ENCODE measurements at regions not wholly inside any gene's neighbourhood (a gene's known extent, or its start where the extent isn't known, plus 50 kb on each side); places are given as distances from the start of the nearest gene placed in this dataset.
"Not testable (repeated sequence)": the region's sequence is repeated elsewhere in the genome, so short reads cannot be mapped to it uniquely, and the experiment has no call there.

GRCh38 chr3:104935613-104936012 lies 431.1 kb upstream of the ALCAM start:
- DNase-seq (ENCODE audit: low read depth): no peak
- TF ChIP-seq CTCF (conservative IDR thresholded peaks at IDR 0.05; ENCODE audit: low read depth, low read length): no peak
- no peak overlapping the region for H3K4me3 ChIP-seq (ENCODE audit: low read depth, low read length)

- H3K4me3 ChIP-seq (ENCODE audit: low read depth, low read length): no peak overlapping the region
- peak; percentile 42 for TF ChIP-seq CTCF (conservative IDR thresholded peaks at IDR 0.05; ENCODE audit: low read depth, low read length)
- peak; percentile 52 for DNase-seq (ENCODE audit: low read depth)
Measured at GRCh38 chr3:104939196-104939595, 427.5 kb upstream of the ALCAM start.

- no peak for DNase-seq (ENCODE audit: low read depth)
- no peak overlapping the region for H3K4me3 ChIP-seq (ENCODE audit: low read depth, low read length)
- TF ChIP-seq CTCF (conservative IDR thresholded peaks at IDR 0.05; ENCODE audit: low read depth, low read length): no peak
Measured at GRCh38 chr3:104941785-104942184, 424.9 kb upstream of the ALCAM start.

- no peak for TF ChIP-seq CTCF (conservative IDR thresholded peaks at IDR 0.05; ENCODE audit: low read depth, low read length)
- no peak overlapping the region for H3K4me3 ChIP-seq (ENCODE audit: low read depth, low read length)
- DNase-seq (ENCODE audit: low read depth): no peak
Measured at GRCh38 chr3:104943974-104944373, 422.7 kb upstream of the ALCAM start.

GRCh38 chr3:104947943-104948342 lies 418.8 kb upstream of the ALCAM start:
- no peak for TF ChIP-seq CTCF (conservative IDR thresholded peaks at IDR 0.05; ENCODE audit: low read depth, low read length)
- no peak overlapping the region for H3K4me3 ChIP-seq (ENCODE audit: low read depth, low read length)
- DNase-seq (ENCODE audit: low read depth): peak; percentile 76

- H3K4me3 ChIP-seq (ENCODE audit: low read depth, low read length); DNase-seq (ENCODE audit: low read depth): not testable (repeated sequence)
Measured at GRCh38 chr3:104949810-104950209, 416.9 kb upstream of the ALCAM start.

GRCh38 chr3:104951426-104951825 lies 415.3 kb upstream of the ALCAM start:
- peak; percentile 95 for DNase-seq (ENCODE audit: low read depth)
- no peak for TF ChIP-seq CTCF (conservative IDR thresholded peaks at IDR 0.05; ENCODE audit: low read depth, low read length)
- no peak overlapping the region for H3K4me3 ChIP-seq (ENCODE audit: low read depth, low read length)
